ENCODE measurements at regions not wholly inside any gene's neighbourhood (a gene's known extent, or its start where the extent isn't known, plus 50 kb on each side); places are given as distances from the start of the nearest gene placed in this dataset.

- TF ChIP-seq MECOM (CRISPR knock-in tag; IDR thresholded peaks at IDR 0.05) (no peak), KLF16 (IDR thresholded peaks at IDR 0.05) (no peak), SRSF9 (IDR thresholded peaks at IDR 0.05; ENCODE audit: borderline replicate concordance, low read depth, low read length) (no peak)
- H3K4me2 ChIP-seq (ENCODE audit: insufficient read depth, low read length) = no peak overlapping the region
- H3K79me2 ChIP-seq (ENCODE audit: control insufficient read depth, insufficient read depth, low read length) = no peaks in the 10 kb centered on the region
- H3K9me3 ChIP-seq (replicated peaks; ENCODE audit: control insufficient read depth, insufficient read depth, low read depth, low read length) = no peaks in the 10 kb centered on the region
- no peak overlapping the region for H2AFZ ChIP-seq (ENCODE audit: low read depth, low read length)
- H3K27me3 ChIP-seq (ENCODE audit: control insufficient read depth in 2 of 2, insufficient read depth in 2 of 2, low read length in 2 of 2) = no peaks in the 10 kb centered on the region
- intact Hi-C loops (cut with micrococcal nuclease) (no loop called here), in situ Hi-C loops (cut with MboI) (no loop called here)
- no peak overlapping the region for H3K4me3 ChIP-seq
- no peaks in the 10 kb centered on the region for H3K9me1 ChIP-seq (ENCODE audit: control insufficient read depth, insufficient read depth, low read length)
- H4K20me1 ChIP-seq (replicated peaks; ENCODE audit: control insufficient read depth, insufficient read depth, low read length) = no peaks in the 10 kb centered on the region
- H3K36me3 ChIP-seq (ENCODE audit: control insufficient read depth, insufficient read depth, low read length) = no peaks in the 10 kb centered on the region
- ATAC-seq (no peak), DNase-seq (ENCODE audit: extremely low read depth in 1 of 4, low spot score in 3 of 4) (no peak), FAIRE-seq (no peak)
- WGBS (ENCODE audit: insufficient coverage, low coverage, missing lambda C conversion rate) = 0% methylated on average over 3 of the region's 3 CpGs
- ChIA-PET POLR2A (no interaction called here), CTCF (ENCODE audit: low intra/inter-chr PET ratio) (no interaction called here)
- H3K9ac ChIP-seq (ENCODE audit: insufficient read depth in 1 of 2, low read depth in 2 of 2, low read length in 2 of 2) = no peak overlapping the region
- no peak overlapping the region for H3K27ac ChIP-seq (ENCODE audit: extremely low read depth, low read depth, low read length)
- no TSS peak for BruUV-seq (replicated peaks)
- H3K4me1 ChIP-seq (replicated peaks in 1 of 2; ENCODE audit: control insufficient read depth in 2 of 2, insufficient read depth in 2 of 2, low read length in 2 of 2) = no peaks in the 10 kb centered on the region
Observed at GRCh38 chr1:216820345-216820744, 97.1 kb upstream of the ESRRG start.

GRCh38 chr1:216818284-216818683, 95.1 kb upstream of the ESRRG start:
- in situ Hi-C loops (cut with MboI) = no loop called here
- Histone ChIP-seq H3K9me3 (replicated peaks; ENCODE audit: control insufficient read depth, insufficient read depth, low read depth, low read length) (no peaks in the 10 kb centered on the region), H2AFZ (ENCODE audit: low read depth, low read length) (no peak overlapping the region), H3K36me3 (ENCODE audit: control insufficient read depth, insufficient read depth, low read length) (no peaks in the 10 kb centered on the region), H3K9ac (ENCODE audit: insufficient read depth in 1 of 2, low read depth in 2 of 2, low read length in 2 of 2) (no peak overlapping the region), H3K79me2 (ENCODE audit: control insufficient read depth, insufficient read depth, low read length) (no peaks in the 10 kb centered on the region), H4K20me1 (replicated peaks; ENCODE audit: control insufficient read depth, insufficient read depth, low read length) (no peaks in the 10 kb centered on the region), H3K4me3 (no peak overlapping the region), H3K4me2 (ENCODE audit: insufficient read depth, low read length) (no peak overlapping the region), H3K27me3 (ENCODE audit: control insufficient read depth in 2 of 2, insufficient read depth in 2 of 2, low read length in 2 of 2) (no peaks in the 10 kb centered on the region), H3K27ac (ENCODE audit: extremely low read depth, low read depth, low read length) (no peak overlapping the region), H3K4me1 (replicated peaks in 1 of 2; ENCODE audit: control insufficient read depth in 2 of 2, insufficient read depth in 2 of 2, low read length in 2 of 2) (no peaks in the 10 kb centered on the region), H3K9me1 (ENCODE audit: control insufficient read depth, insufficient read depth, low read length) (no peaks in the 10 kb centered on the region)
- CTCF ChIA-PET (ENCODE audit: low intra/inter-chr PET ratio) = no interaction called here
- POLR2A ChIA-PET = no interaction called here
- intact Hi-C loops (cut with micrococcal nuclease) = no loop called here
- FAIRE-seq (no peak), ATAC-seq (no peak), DNase-seq (ENCODE audit: extremely low read depth in 1 of 4, low spot score in 3 of 4) (no peak)
- WGBS (ENCODE audit: insufficient coverage, low coverage, missing lambda C conversion rate) = 0% methylated on average over 1 of the region's 1 CpG
- no TSS peak for BruUV-seq (replicated peaks)
- TF ChIP-seq DNMT1 (IDR thresholded peaks at IDR 0.05) = no peak
- TF ChIP-seq RBM14 (IDR thresholded peaks at IDR 0.05; ENCODE audit: borderline replicate concordance, insufficient read depth, low read depth, low read length) = no peak
- no peak for TF ChIP-seq NFXL1 (CRISPR knock-in tag; IDR thresholded peaks at IDR 0.05)
- TF ChIP-seq KLF13 (tag; IDR thresholded peaks at IDR 0.05; ENCODE audit: borderline replicate concordance, low read depth) = no peak
- TF ChIP-seq BMI1 (IDR thresholded peaks at IDR 0.05; ENCODE audit: low read length) = no peak
- no peak for TF ChIP-seq RHOXF2B (CRISPR knock-in tag; conservative IDR thresholded peaks at IDR 0.05)
- TF ChIP-seq CCAR2 (IDR thresholded peaks at IDR 0.05; ENCODE audit: low read depth, low read length) = no peak
- no peak for TF ChIP-seq SNRNP70 (optimal IDR thresholded peaks at IDR 0.05; ENCODE audit: low read depth, low read length)
- no peak for TF ChIP-seq TSC22D4 (tag; IDR thresholded peaks at IDR 0.05)
- no peak for TF ChIP-seq MBD1 (CRISPR knock-in tag; IDR thresholded peaks at IDR 0.05)
